Endodermal cell (in vitro differentiated cells): ENCODE measurements at regions not wholly inside any gene's neighbourhood (a gene's known extent, or its start where the extent isn't known, plus 50 kb on each side); places are given as distances from the start of the nearest gene placed in this dataset.
A peak's percentile ranks its signal among the peaks of the same experiment; 100 is the strongest.

Source experiments
- DNase-seq: peaks from one replicate; pipeline ENCODE4 v3.0.0-alpha.2; 2017
- H3K27ac ChIP-seq: 2 replicates; pipeline ENCODE4 v1.5.1; 2013; ENCODE audit warnings: mild to moderate bottlenecking, low read depth, low read length, moderate library complexity
- H3K27me3 ChIP-seq: 2 replicates; pipeline ENCODE4 v1.6.1; 2013; ENCODE audit warnings: mild to moderate bottlenecking, low read length, moderate library complexity; ENCODE audit not compliant: insufficient read depth, control insufficient read depth, poor library complexity, severe bottlenecking
- H3K36me3 ChIP-seq: 2 replicates; pipeline ENCODE4 v1.7.0; 2013; ENCODE audit warnings: mild to moderate bottlenecking, low read length, moderate library complexity; ENCODE audit not compliant: control insufficient read depth, insufficient read depth
- H3K4me1 ChIP-seq: one replicate; pipeline ENCODE4 v1.7.0; 2013; ENCODE audit warnings: low read length; ENCODE audit not compliant: control insufficient read depth, insufficient read depth
- H3K4me3 ChIP-seq: 2 replicates; pipeline ENCODE4 v1.5.1; 2013; ENCODE audit warnings: mild to moderate bottlenecking, low read length, moderate library complexity
- H3K9ac ChIP-seq: 2 replicates; pipeline ENCODE4 v1.6.1; 2013; ENCODE audit warnings: mild to moderate bottlenecking, low read length, moderate library complexity; ENCODE audit not compliant: poor library complexity, severe bottlenecking; ENCODE audit errors: extremely low read depth
- H3K9me3 ChIP-seq: 2 replicates; pipeline ENCODE4 v1.6.1; 2013; ENCODE audit warnings: mild to moderate bottlenecking, low read length, moderate library complexity; ENCODE audit not compliant: control insufficient read depth
- H3K27ac Mint-ChIP-seq: 2 replicates; pipeline ENCODE4 v1.8.0; 2020; ENCODE audit warnings: mixed read lengths
- H3K27me3 Mint-ChIP-seq: 2 replicates; pipeline ENCODE4 v1.8.0; 2021; ENCODE audit warnings: mild to moderate bottlenecking, mixed read lengths; ENCODE audit not compliant: insufficient read depth
- H3K36me3 Mint-ChIP-seq: 2 replicates; pipeline ENCODE4 v1.8.0; 2020; ENCODE audit warnings: low read depth, mixed read lengths
- H3K4me1 Mint-ChIP-seq: 2 replicates; pipeline ENCODE4 v1.8.0; 2020; ENCODE audit warnings: mixed read lengths
- H3K4me3 Mint-ChIP-seq: 2 replicates; pipeline ENCODE4 v1.8.0; 2020; ENCODE audit warnings: mild to moderate bottlenecking, moderate library complexity, mixed read lengths
- H3K9me3 Mint-ChIP-seq: 2 replicates; pipeline ENCODE4 v1.8.0; 2020; ENCODE audit warnings: mild to moderate bottlenecking, mixed read lengths
- CTCF ChIP-seq: fragments of 200-600 bp; sonication (generic); conservative IDR thresholded peaks from 2 replicates; pipeline ENCODE4 v1.5.0; 2021; ENCODE audit warnings: antibody characterized with exemption, mild to moderate bottlenecking
- WGBS, 2 experiments: methylation state at CpG; one replicate each; pipeline versions ENCODE4 v1.1.5 to v1.1.7; 2013; ENCODE audit warnings: missing lambda C conversion rate in 2 of 2, mixed read lengths in 1 of 2; ENCODE audit not compliant: insufficient coverage in 1 of 2, insufficient read length in 1 of 2; 5-methylcytosine and 5-hydroxymethylcytosine counted together

GRCh38 chr2:150981826-150982225 is 279.8 kb downstream of the RBM43 start:
- H3K27ac Mint-ChIP-seq = no peak overlapping the region
- H3K4me1 Mint-ChIP-seq = peaks cover 4% of the 10 kb centered on the region

GRCh38 chr2:150978053-150978452 is 283.6 kb downstream of the RBM43 start:
- no peaks in the 10 kb centered on the region for H3K9me3 ChIP-seq
- no peak overlapping the region for H3K27ac ChIP-seq
- no peak overlapping the region for H3K27ac Mint-ChIP-seq
- no peaks in the 10 kb centered on the region for H3K27me3 ChIP-seq
- no peak overlapping the region for H3K4me3 ChIP-seq
- H3K4me1 Mint-ChIP-seq = peaks cover 4% of the 10 kb centered on the region
- TF ChIP-seq CTCF = no peak
- H3K4me1 ChIP-seq = peaks cover 9% of the 10 kb centered on the region
- H3K9me3 Mint-ChIP-seq = no peaks in the 10 kb centered on the region
- DNase-seq = peak; percentile 55
- H3K4me3 Mint-ChIP-seq = no peak overlapping the region
- no peaks in the 10 kb centered on the region for H3K27me3 Mint-ChIP-seq
- no peaks in the 10 kb centered on the region for H3K36me3 ChIP-seq
- H3K9ac ChIP-seq = no peak overlapping the region
- 65% methylated on average over 3 of the region's 3 CpGs; no CpG with 5 or more reads in 1 of the 2 experiments for WGBS, 2 experiments
- H3K36me3 Mint-ChIP-seq = no peaks in the 10 kb centered on the region

More at GRCh38 chr2:150981826-150982225, 279.8 kb downstream of the RBM43 start:
- Histone ChIP-seq H3K36me3 (no peaks in the 10 kb centered on the region), H3K9me3 (no peaks in the 10 kb centered on the region), H3K4me1 (peaks cover 2% of the 10 kb centered on the region), H3K27me3 (no peaks in the 10 kb centered on the region), H3K4me3 (no peak overlapping the region), H3K9ac (no peak overlapping the region), H3K27ac (peak overlapping the region; percentile 10)
- Mint-ChIP-seq H3K36me3 (no peaks in the 10 kb centered on the region), H3K9me3 (no peaks in the 10 kb centered on the region), H3K27me3 (no peaks in the 10 kb centered on the region), H3K4me3 (no peak overlapping the region)
- no peak for DNase-seq
- WGBS, 2 experiments = 95% methylated on average over 2 of the region's 2 CpGs; no CpG with 5 or more reads in 1 of the 2 experiments
- TF ChIP-seq CTCF = no peak

GRCh38 chr2:150977296-150977695 is 284.4 kb downstream of the RBM43 start:
- Histone ChIP-seq H3K9me3 (no peaks in the 10 kb centered on the region), H3K4me1 (peaks cover 9% of the 10 kb centered on the region), H3K27ac (no peak overlapping the region), H3K27me3 (no peaks in the 10 kb centered on the region), H3K4me3 (no peak overlapping the region), H3K36me3 (no peaks in the 10 kb centered on the region), H3K9ac (no peak overlapping the region)
- TF ChIP-seq CTCF = no peak
- H3K27ac Mint-ChIP-seq = no peak overlapping the region
- peak; percentile 48 for DNase-seq
- H3K27me3 Mint-ChIP-seq = no peaks in the 10 kb centered on the region
- no peaks in the 10 kb centered on the region for H3K9me3 Mint-ChIP-seq
- no peak overlapping the region for H3K4me3 Mint-ChIP-seq
- H3K36me3 Mint-ChIP-seq = no peaks in the 10 kb centered on the region
- WGBS, 2 experiments = 95 to 100% methylated on average over 1 to 4 of the region's 4 CpGs
- peaks cover 4% of the 10 kb centered on the region for H3K4me1 Mint-ChIP-seq
